Nephron (organoid): ENCODE measurements at regions not wholly inside any gene's neighbourhood (a gene's known extent, or its start where the extent isn't known, plus 50 kb on each side); places are given as distances from the start of the nearest gene placed in this dataset.

Experiments used
- H3K27ac Mint-ChIP-seq, 3 experiments: 2 replicates each; pipeline ENCODE4 v1.8.0; 2020; ENCODE audit warnings: mixed read lengths in 3 of 3, mild to moderate bottlenecking in 2 of 3, moderate library complexity in 1 of 3
- H3K27me3 Mint-ChIP-seq: 2 replicates; pipeline ENCODE4 v1.8.0; 2021; ENCODE audit warnings: low read depth, mild to moderate bottlenecking, moderate library complexity, mixed read lengths
- H3K36me3 Mint-ChIP-seq: 2 replicates; pipeline ENCODE4 v1.8.0; 2020; ENCODE audit warnings: low read depth, mixed read lengths
- H3K4me1 Mint-ChIP-seq: 2 replicates; pipeline ENCODE4 v1.8.0; 2020; ENCODE audit warnings: mixed read lengths
- H3K4me3 Mint-ChIP-seq, 3 experiments: 2 replicates each; pipeline ENCODE4 v1.8.0; 2020; ENCODE audit warnings: mild to moderate bottlenecking in 3 of 3, mixed read lengths in 3 of 3, moderate library complexity in 2 of 3
- H3K9me3 Mint-ChIP-seq: 2 replicates; pipeline ENCODE4 v1.8.0; 2020; ENCODE audit warnings: mixed read lengths
- TF ChIP-seq, protein P1 (sequence below), 3 experiments: fragments of 200-600 bp; sonication (generic); IDR thresholded peaks; one replicate each; pipeline ENCODE4 v1.5.0; 2021; ENCODE audit warnings: antibody characterized with exemption in 3 of 3; ENCODE audit not compliant: unreplicated experiment in 3 of 3

DNA sequence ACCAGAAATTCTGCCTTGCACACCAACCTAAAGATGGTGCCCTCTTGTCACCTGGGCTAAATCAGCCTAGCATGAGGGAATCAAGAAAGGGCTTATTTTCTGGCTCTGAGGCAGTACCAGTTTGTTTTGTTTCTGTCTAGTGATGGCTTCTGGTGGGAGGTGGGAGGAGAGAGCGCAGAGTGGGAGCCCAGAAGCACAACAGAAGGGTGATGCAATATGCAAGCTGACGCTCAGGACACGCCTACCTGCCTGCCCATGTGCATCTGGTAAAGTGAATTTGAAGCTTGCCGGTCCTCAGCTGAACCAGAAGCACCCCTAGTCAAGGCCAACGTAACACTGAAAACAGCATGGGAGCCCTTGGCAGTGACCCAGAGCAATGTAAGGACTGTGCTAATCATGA lies 138.4 kb upstream of the TIAM1 start:
- H3K27ac Mint-ChIP-seq, result no peak overlapping the region
- H3K27me3 Mint-ChIP-seq, result peaks cover 7% of the 10 kb centered on the region
- TF ChIP-seq, protein P1, sequence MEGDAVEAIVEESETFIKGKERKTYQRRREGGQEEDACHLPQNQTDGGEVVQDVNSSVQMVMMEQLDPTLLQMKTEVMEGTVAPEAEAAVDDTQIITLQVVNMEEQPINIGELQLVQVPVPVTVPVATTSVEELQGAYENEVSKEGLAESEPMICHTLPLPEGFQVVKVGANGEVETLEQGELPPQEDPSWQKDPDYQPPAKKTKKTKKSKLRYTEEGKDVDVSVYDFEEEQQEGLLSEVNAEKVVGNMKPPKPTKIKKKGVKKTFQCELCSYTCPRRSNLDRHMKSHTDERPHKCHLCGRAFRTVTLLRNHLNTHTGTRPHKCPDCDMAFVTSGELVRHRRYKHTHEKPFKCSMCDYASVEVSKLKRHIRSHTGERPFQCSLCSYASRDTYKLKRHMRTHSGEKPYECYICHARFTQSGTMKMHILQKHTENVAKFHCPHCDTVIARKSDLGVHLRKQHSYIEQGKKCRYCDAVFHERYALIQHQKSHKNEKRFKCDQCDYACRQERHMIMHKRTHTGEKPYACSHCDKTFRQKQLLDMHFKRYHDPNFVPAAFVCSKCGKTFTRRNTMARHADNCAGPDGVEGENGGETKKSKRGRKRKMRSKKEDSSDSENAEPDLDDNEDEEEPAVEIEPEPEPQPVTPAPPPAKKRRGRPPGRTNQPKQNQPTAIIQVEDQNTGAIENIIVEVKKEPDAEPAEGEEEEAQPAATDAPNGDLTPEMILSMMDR (IDR thresholded peaks at IDR 0.05; ENCODE audit: unreplicated experiment in 3 of 3), result no peak
- H3K4me3 Mint-ChIP-seq, result no peak overlapping the region
- peaks cover 31% of the 10 kb centered on the region for H3K9me3 Mint-ChIP-seq
- no peaks in the 10 kb centered on the region for H3K4me1 Mint-ChIP-seq
- peaks cover 45% of the 10 kb centered on the region for H3K36me3 Mint-ChIP-seq

DNA sequence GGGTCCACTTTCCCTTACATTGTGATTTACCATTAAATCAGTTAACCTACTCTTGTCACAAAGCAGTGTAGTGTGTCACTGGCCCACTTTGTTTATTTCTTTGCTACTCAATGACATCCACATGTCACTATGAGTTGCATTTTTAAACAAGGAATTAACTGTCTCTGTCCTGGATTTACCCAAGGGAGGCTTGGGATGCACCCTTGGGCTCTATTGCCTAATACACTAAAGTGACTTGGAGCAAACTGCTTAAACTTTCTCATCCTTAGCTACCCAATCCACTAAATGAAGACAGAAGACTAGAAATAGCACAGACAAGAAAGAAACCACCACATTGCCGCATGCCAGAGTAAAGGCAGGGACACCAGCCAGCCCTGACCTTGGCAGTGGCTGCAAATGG lies 136.2 kb upstream of the TIAM1 start:
- no peak overlapping the region for H3K27ac Mint-ChIP-seq
- TF ChIP-seq, protein P1 (IDR thresholded peaks at IDR 0.05; ENCODE audit: unreplicated experiment in 3 of 3), result no peak
- H3K36me3 Mint-ChIP-seq, result peaks cover 32% of the 10 kb centered on the region
- H3K27me3 Mint-ChIP-seq, result peaks cover 3% of the 10 kb centered on the region
- H3K4me1 Mint-ChIP-seq, result peaks cover 4% of the 10 kb centered on the region
- no peak overlapping the region for H3K4me3 Mint-ChIP-seq
- H3K9me3 Mint-ChIP-seq, result peaks cover 25% of the 10 kb centered on the region

DNA sequence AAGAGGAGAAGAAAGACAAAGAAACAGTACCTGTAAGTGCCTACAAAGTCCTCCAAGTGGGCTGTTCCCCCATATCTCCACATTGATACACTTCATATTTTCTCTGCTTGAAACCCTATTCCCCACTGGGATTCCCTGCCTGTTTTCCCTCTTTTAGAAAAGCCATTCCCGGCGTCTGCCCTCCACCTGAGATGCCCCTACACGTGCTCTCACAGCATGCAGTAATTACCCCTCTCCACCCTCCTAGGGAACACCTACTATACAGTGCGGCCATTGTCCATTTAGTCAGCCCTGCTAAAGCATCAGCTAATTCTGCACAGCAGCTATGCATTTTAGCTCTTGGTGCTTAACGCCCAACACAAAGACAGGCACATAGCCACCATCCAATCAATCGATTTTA lies 135.7 kb upstream of the TIAM1 start:
- TF ChIP-seq, protein P1 (IDR thresholded peaks at IDR 0.05; ENCODE audit: unreplicated experiment in 3 of 3), result no peak
- Mint-ChIP-seq H3K36me3 (peaks cover 27% of the 10 kb centered on the region), H3K27me3 (peaks cover 3% of the 10 kb centered on the region), H3K4me1 (peaks cover 4% of the 10 kb centered on the region), H3K27ac (no peak overlapping the region), H3K4me3 (no peak overlapping the region), H3K9me3 (peaks cover 20% of the 10 kb centered on the region)

DNA sequence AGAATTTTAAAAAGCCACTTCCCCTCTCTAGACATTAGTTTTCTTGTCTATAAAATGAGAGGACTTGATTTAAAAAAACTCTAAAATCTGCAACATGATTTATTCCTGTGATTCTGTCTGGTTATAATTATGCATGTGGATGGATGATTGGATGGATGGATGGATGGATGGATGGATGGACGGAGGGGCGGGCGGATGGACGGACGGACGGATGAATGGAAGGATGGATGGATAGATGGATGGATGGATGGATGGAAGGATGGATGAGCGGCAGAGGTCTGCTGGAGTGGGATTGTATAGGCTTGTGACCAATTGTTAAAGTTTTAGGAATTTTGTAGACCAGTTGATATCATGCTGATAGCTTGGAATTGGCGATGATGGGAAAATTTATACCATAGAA lies 135.2 kb upstream of the TIAM1 start:
- Mint-ChIP-seq H3K4me3 (no peak overlapping the region), H3K9me3 (peaks cover 18% of the 10 kb centered on the region), H3K36me3 (peaks cover 24% of the 10 kb centered on the region), H3K27ac (no peak overlapping the region), H3K4me1 (peaks cover 4% of the 10 kb centered on the region), H3K27me3 (peaks cover 3% of the 10 kb centered on the region)
- TF ChIP-seq, protein P1 (IDR thresholded peaks at IDR 0.05; ENCODE audit: unreplicated experiment in 3 of 3), result no peak

DNA sequence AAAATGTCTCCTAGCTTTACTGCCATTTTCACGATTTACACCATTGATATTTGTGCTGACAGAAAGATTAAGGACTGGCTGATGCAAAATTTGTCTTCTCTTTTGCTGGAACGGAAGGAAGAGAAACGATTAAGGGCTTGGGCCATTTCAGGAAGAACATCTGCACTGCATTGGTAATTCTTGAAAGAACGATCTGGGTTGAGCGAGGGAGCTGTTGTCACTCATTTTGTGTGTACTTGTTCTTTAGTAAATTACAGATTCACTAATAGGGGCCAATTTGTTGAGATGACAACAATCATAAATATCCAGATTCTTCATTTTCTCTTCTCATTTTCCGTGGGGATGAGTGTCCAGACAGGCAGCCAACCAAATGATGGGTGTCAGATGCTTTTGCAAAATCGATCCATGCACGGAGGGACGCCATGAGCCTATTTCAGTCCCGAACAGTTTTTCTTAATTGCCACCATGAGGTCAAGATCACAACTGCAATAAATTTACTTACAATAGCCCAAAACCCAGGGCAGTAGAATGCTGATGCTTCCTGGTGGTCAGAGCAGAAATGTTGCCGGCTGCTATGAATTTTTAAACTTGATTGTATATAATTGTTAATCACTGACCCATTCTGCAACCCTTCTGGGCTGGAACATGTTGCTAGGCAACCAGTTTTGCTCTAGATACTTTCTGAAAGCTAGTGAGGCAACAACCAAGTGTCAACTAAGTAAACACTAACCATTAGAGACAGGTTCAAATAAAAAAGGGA lies 132.4 kb upstream of the TIAM1 start:
- TF ChIP-seq, protein P1 (IDR thresholded peaks at IDR 0.05; ENCODE audit: unreplicated experiment in 3 of 3), result no peak

DNA sequence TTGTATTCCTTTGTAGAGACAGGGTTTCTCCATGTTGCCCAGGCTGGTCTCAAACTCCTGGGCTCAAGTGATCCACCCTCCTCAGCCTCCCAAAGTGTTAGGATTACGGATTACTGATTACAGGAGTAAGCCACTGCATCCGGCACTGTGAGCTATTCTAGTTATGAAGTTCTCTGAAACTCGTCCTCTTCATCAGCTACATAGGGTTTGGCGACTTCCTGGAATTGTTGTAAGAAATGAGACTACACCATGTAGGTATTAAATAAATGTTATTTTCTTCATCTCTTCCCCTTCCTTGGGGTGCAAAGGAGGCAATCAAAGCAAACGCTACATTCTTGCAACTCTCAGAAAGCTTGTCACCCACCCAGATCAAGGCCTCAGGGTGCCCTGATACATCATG lies 131.2 kb upstream of the TIAM1 start:
- Mint-ChIP-seq H3K27ac (no peak overlapping the region), H3K27me3 (peaks cover 8% of the 10 kb centered on the region), H3K9me3 (peaks cover under 1% of the 10 kb centered on the region), H3K4me1 (peaks cover 4% of the 10 kb centered on the region), H3K4me3 (no peak overlapping the region), H3K36me3 (peaks cover 8% of the 10 kb centered on the region)
- TF ChIP-seq, protein P1 (IDR thresholded peaks at IDR 0.05; ENCODE audit: unreplicated experiment in 3 of 3), result no peak

More for the DNA sequence above, 132.4 kb upstream of the TIAM1 start:
- H3K27me3 Mint-ChIP-seq, result peaks cover 8% of the 10 kb centered on the region
- no peak overlapping the region for H3K4me3 Mint-ChIP-seq
- peaks cover 14% of the 10 kb centered on the region for H3K36me3 Mint-ChIP-seq
- peaks cover 8% of the 10 kb centered on the region for H3K9me3 Mint-ChIP-seq
- H3K4me1 Mint-ChIP-seq, result peaks cover 4% of the 10 kb centered on the region
- peak overlapping the region in 1 of 3 experiments; percentile 12 for H3K27ac Mint-ChIP-seq
